K562 (cell line): ENCODE measurements at regions not wholly inside any gene's neighbourhood (a gene's known extent, or its start where the extent isn't known, plus 50 kb on each side); places are given as distances from the start of the nearest gene placed in this dataset.
"Not testable (repeated sequence)": the region's sequence is repeated elsewhere in the genome, so short reads cannot be mapped to it uniquely, and the experiment has no call there.

ENCODE experiments used
- ATAC-seq: fragments of 200-7000 bp; cut with Tn5 transposase; 3 replicates; pipeline ENCODE4 v1.9.1; 2020; ENCODE audit warnings: moderate library complexity
- BruUV-seq: library from RNA; stranded (reverse); fragments of 400-500 nt; replicated peaks from 2 replicates; lab custom pipeline; 2021; lab: Mats Ljungman, UMichigan
- CTCF ChIA-PET: fragments of 300-600 bp; formaldehyde crosslinking; extraction: SDS; loops from one replicate; lab custom pipeline; 2021; ENCODE audit warnings: low intra/inter-chr PET ratio; lab: Yijun Ruan, JAX
- POLR2A ChIA-PET: fragments of 300-600, 350-650 bp; sonication (Branson Sonifier 250); formaldehyde crosslinking; extraction: SDS; loops from one replicate; lab custom pipeline; 2021; ENCODE audit warnings: antibody characterized with exemption, inconsistent platforms; lab: Yijun Ruan, JAX
- DNase-seq, 4 experiments: peaks; one replicate each; pipeline versions ENCODE4 v3.0.0 to v3.0.0-alpha.2; 2011 to 2018; ENCODE audit warnings: low spot score in 3 of 4, mixed read lengths in 3 of 4; ENCODE audit errors: extremely low read depth in 1 of 4
- FAIRE-seq: peaks from 2 replicates; lab custom pipeline; 2011; peaks lifted over from hg19 to GRCh38; lab: Jason Lieb, UNC
- H2AFZ ChIP-seq: 2 replicates; pipeline ENCODE4 v1.6.0; 2011; ENCODE audit warnings: low read depth, low read length, control low read depth, inconsistent platforms
- H3K27ac ChIP-seq: fragments of 200-600 bp; 3 replicates; pipeline ENCODE4 v1.8.0; 2011; ENCODE audit warnings: low read depth, mild to moderate bottlenecking, control low read depth, inconsistent platforms, low read length, moderate library complexity, mixed read lengths; ENCODE audit errors: extremely low read depth
- H3K27me3 ChIP-seq, 2 experiments: fragments of 300-600 bp in 1 of 2; 2 replicates in 1 of 2; 3 replicates in 1 of 2; pipeline versions ENCODE4 v1.6.0 to v1.8.0; 2011; ENCODE audit warnings: inconsistent platforms in 2 of 2, low read length in 2 of 2, mild to moderate bottlenecking in 1 of 2, mixed read lengths in 1 of 2, moderate library complexity in 1 of 2; ENCODE audit not compliant: control insufficient read depth in 2 of 2, insufficient read depth in 2 of 2
- H3K36me3 ChIP-seq: fragments of 300-600 bp; 3 replicates; pipeline ENCODE4 v1.8.0; 2011; ENCODE audit warnings: mild to moderate bottlenecking, low read length, inconsistent platforms; ENCODE audit not compliant: control insufficient read depth, insufficient read depth
- H3K4me1 ChIP-seq, 2 experiments: fragments of 200-600 bp in 1 of 2; replicated peaks in 1 of 2; 2 replicates in 1 of 2; 3 replicates in 1 of 2; pipeline versions ENCODE4 v1.5.1 to v1.8.0; 2011; ENCODE audit warnings: inconsistent platforms in 2 of 2, low read length in 2 of 2, mild to moderate bottlenecking in 1 of 2, mixed read lengths in 1 of 2, moderate library complexity in 1 of 2; ENCODE audit not compliant: control insufficient read depth in 2 of 2, insufficient read depth in 2 of 2
- H3K4me2 ChIP-seq: 2 replicates; pipeline ENCODE4 v1.6.1; 2011; ENCODE audit warnings: low read length, control low read depth, inconsistent platforms, mixed read lengths; ENCODE audit not compliant: insufficient read depth
- H3K4me3 ChIP-seq: fragments of 200-600 bp; sonication (generic), shearing (Covaris generic); 2 replicates; pipeline ENCODE4 v1.5.1; 2016; ENCODE audit warnings: control low read depth, inconsistent platforms
- H3K79me2 ChIP-seq: fragments of 200-600 bp; 3 replicates; pipeline ENCODE4 v1.8.0; 2011; ENCODE audit warnings: low read length, inconsistent platforms; ENCODE audit not compliant: control insufficient read depth, insufficient read depth
- H3K9ac ChIP-seq, 2 experiments: 2 replicates each; pipeline versions ENCODE4 v1.6.0 to v1.6.1; 2011; ENCODE audit warnings: low read depth in 2 of 2, low read length in 2 of 2, control low read depth in 1 of 2, inconsistent platforms in 1 of 2, mild to moderate bottlenecking in 1 of 2, mixed read lengths in 1 of 2; ENCODE audit not compliant: insufficient read depth in 1 of 2
- H3K9me1 ChIP-seq: one replicate; pipeline ENCODE4 v1.6.0; 2011; ENCODE audit warnings: inconsistent platforms, mild to moderate bottlenecking, low read length, moderate library complexity; ENCODE audit not compliant: control insufficient read depth, insufficient read depth
- H3K9me3 ChIP-seq: replicated peaks from 2 replicates; pipeline ENCODE4 v1.5.1; 2011; ENCODE audit warnings: low read depth, low read length, inconsistent platforms; ENCODE audit not compliant: control insufficient read depth, insufficient read depth
- H4K20me1 ChIP-seq: replicated peaks from 2 replicates; pipeline ENCODE4 v1.6.1; 2011; ENCODE audit warnings: low read length, inconsistent platforms, mixed read lengths; ENCODE audit not compliant: control insufficient read depth, insufficient read depth
- ARID1B ChIP-seq: fragments of 450-650 bp; IDR thresholded peaks from 2 replicates; pipeline ENCODE4 v1.6.1; 2016; ENCODE audit warnings: antibody characterized with exemption, mild to moderate bottlenecking, inconsistent platforms
- CBFA2T2 ChIP-seq: fragments of 450-650 bp; conservative IDR thresholded peaks from 2 replicates; pipeline ENCODE4 v1.6.1; 2017; ENCODE audit warnings: mild to moderate bottlenecking
- CBFA2T3 ChIP-seq: fragments of 450-650 bp; IDR thresholded peaks from 2 replicates; pipeline ENCODE4 v1.6.1; 2017
- CBX5 ChIP-seq: IDR thresholded peaks from 2 replicates; pipeline ENCODE4 v1.6.1; 2014; ENCODE audit warnings: low read depth, borderline replicate concordance
- HLTF ChIP-seq: fragments of 450-650 bp; IDR thresholded peaks from 2 replicates; pipeline ENCODE4 v1.6.1; 2016
- SOX6 ChIP-seq: fragments of 450-650 bp; IDR thresholded peaks from 2 replicates; pipeline ENCODE4 v1.6.1; 2014; ENCODE audit warnings: mild to moderate bottlenecking
- TAL1 ChIP-seq: fragments of 450-650 bp; IDR thresholded peaks from 2 replicates; pipeline ENCODE4 v1.6.1; 2016; ENCODE audit warnings: mild to moderate bottlenecking
- TCF3 ChIP-seq: sonication (generic); formaldehyde crosslinking; IDR thresholded peaks from 2 replicates; pipeline ENCODE4 v1.4.0; 2020; ENCODE audit warnings: mild to moderate bottlenecking, missing genetic modification reagents
- WGBS: fragments of 100-300 bp; shearing (Covaris generic); methylation state at CpG from one replicate; pipeline ENCODE4 v1.1.6; 2016; ENCODE audit warnings: low coverage, mixed read lengths; ENCODE audit not compliant: insufficient coverage; ENCODE audit errors: missing lambda C conversion rate; 5-methylcytosine and 5-hydroxymethylcytosine counted together
- in situ Hi-C: fragments of 300-500 bp; cut with MboI; formaldehyde crosslinking; loops from 4 replicates; pipeline ENCODE4 v1.15.0; 2018; ENCODE audit warnings: inconsistent platforms, mixed read lengths
- intact Hi-C: fragments of 100-400 bp; cut with micrococcal nuclease; formaldehyde crosslinking; loops from 2 replicates; pipeline ENCODE4 v1.14.2; 2022

DNA sequence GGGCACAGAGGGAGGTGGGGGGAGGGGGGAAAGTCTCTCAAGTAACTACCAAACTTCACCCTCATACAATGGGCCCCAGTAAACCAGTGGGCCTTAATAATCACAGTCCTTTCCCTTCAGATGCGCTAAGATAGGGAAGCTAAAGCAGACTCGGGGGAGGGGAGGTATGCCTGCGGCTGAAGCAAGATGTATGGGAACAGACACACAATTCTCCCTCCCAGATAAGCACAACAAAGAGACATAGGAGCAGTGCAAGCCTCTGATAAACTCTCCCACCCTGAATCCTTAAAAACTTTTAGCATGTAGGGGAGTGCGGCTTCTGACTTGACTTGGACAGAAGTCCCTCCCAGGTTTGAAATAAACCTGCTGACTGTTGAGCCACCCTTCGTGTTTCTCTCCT, 54.7 kb downstream of the PROP1 start:
- H3K9me1 ChIP-seq, H3K9me3 ChIP-seq, intact Hi-C loops, H3K79me2 ChIP-seq, H3K9ac ChIP-seq, H2AFZ ChIP-seq, H4K20me1 ChIP-seq, BruUV-seq, H3K27ac ChIP-seq, H3K4me3 ChIP-seq, POLR2A ChIA-PET, FAIRE-seq, H3K4me1 ChIP-seq, in situ Hi-C loops, H3K27me3 ChIP-seq, CTCF ChIA-PET, H3K36me3 ChIP-seq, H3K4me2 ChIP-seq: not testable (repeated sequence)
- peak; percentile 69 for ATAC-seq
- peak; percentile 41; the same call in 1 of the 2 replicates for TF ChIP-seq TAL1
- peak; percentile 53 for TF ChIP-seq CBFA2T2
- TF ChIP-seq CBFA2T3, result peak; percentile 51; the same call in 1 of the 2 replicates
- TF ChIP-seq CBX5, result 0 out of 2 replicates have a peak, but pooled peaks have one; percentile 49
- TF ChIP-seq TCF3, result peak; percentile 57
- TF ChIP-seq SOX6, result peak; percentile 56; the same call in 1 of the 2 replicates
- peak; percentile 89 for TF ChIP-seq HLTF
- TF ChIP-seq ARID1B, result 0 out of 2 replicates have a peak, but pooled peaks have one; percentile 28
- DNase-seq, result peak in 1 of 4 experiments; percentile 51
- 4% methylated on average over 4 of the region's 5 CpGs for WGBS

DNA sequence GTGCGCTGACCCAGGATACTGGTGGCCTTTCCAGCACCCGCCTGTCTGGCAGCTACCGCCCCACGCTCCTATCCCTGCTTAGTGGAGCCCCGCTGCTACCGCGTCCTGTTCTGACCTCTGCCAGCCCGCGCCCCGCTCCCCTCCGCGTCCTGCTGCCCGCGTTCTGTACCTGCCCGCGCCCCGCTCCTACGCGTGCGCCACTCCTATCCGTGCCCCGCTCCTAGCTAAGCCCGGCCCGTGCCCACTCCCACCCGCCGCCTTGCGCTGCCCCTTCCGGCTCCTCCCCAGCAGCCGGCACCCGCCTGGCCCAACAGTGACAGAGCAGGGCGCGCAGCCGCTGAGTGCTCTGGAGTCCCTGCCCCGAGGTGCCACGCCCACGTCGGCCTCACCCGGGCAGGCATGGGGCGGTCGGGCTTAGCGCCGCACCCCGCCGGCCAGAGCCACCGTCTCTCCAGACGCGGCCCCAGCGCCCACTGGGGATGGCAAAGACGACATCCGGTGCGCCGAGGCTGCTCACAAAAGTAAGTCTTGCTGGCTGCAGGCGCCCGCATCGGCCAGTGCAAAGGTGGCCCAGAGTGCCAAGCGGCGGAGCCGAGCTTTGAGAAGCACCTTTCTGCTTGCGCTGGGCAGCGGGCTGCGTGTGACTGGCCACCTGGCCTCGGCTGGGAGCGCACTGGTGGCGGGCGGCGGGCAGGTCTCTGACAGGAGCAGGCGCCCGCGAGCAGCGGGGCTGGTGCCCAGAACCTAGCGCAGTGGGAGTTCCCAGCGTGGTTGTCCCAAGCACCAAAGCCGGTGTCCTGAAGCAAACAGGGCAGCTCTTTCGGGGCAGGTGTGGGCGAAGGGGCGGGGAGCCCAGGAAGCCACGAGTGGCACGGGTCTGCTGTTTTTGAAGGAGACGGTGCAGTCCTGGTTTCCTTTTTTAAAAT, 56.5 kb downstream of the PROP1 start:
- H3K27ac ChIP-seq, CTCF ChIA-PET, H3K27me3 ChIP-seq, BruUV-seq, DNase-seq, H4K20me1 ChIP-seq, H3K4me3 ChIP-seq, FAIRE-seq, intact Hi-C loops, H3K9ac ChIP-seq, H3K4me2 ChIP-seq, H3K9me1 ChIP-seq, H3K36me3 ChIP-seq, H3K4me1 ChIP-seq, H2AFZ ChIP-seq, ATAC-seq, H3K9me3 ChIP-seq, H3K79me2 ChIP-seq: not testable (repeated sequence)
- in situ Hi-C loops, result loop anchor here (5.0 kb wide), 1 partner anchor 1737 kb away; no protein-coding TSS in a partner anchor
- 64% methylated on average over 17 of the region's 79 CpGs for WGBS
- POLR2A ChIA-PET, result interaction anchor here (0.6 kb wide), 1 partner anchor 1311 kb away, joined by 3 read pairs; no protein-coding TSS in a partner anchor

DNA sequence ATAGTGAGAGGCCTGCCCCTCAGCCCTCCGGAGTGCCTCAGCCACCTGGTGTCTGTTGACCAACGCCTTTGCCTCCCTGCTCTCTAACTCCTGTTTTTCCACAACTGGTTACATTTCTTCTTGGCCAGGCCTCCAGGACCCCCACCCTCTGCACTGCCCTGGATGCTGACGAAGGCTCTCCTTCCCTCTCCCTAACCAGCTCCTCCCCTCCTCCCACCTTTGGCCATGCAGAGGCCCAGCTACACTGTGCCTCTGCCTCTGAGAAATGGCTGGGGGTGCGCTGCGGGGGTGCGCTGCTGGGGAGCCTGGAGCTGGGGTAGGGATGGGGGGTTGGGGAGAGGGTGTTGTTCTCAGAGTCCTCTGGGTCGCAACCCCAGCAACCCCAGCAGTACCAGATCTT, 57.3 kb downstream of the PROP1 start:
- ATAC-seq, H3K4me1 ChIP-seq, POLR2A ChIA-PET, H3K27me3 ChIP-seq, H3K27ac ChIP-seq, H3K4me3 ChIP-seq, H4K20me1 ChIP-seq, BruUV-seq, H3K9ac ChIP-seq, H3K9me3 ChIP-seq, FAIRE-seq, CTCF ChIA-PET, H3K79me2 ChIP-seq, H3K4me2 ChIP-seq, H3K36me3 ChIP-seq, intact Hi-C loops, H3K9me1 ChIP-seq, DNase-seq, H2AFZ ChIP-seq: not testable (repeated sequence)
- WGBS, result 19% methylated on average over 2 of the region's 7 CpGs
- in situ Hi-C loops, result loop anchor here (5.0 kb wide), 1 partner anchor 1736 kb away; no protein-coding TSS in a partner anchor
